ENCODE measurements at regions not wholly inside any gene's neighbourhood (a gene's known extent, or its start where the extent isn't known, plus 50 kb on each side); places are given as distances from the start of the nearest gene placed in this dataset.
A peak's percentile ranks its signal among the peaks of the same experiment; 100 is the strongest.
"Not testable (repeated sequence)": the region's sequence is repeated elsewhere in the genome, so short reads cannot be mapped to it uniquely, and the experiment has no call there.

- no peak for DNase-seq
These were observed 183.3 kb upstream of the TRIB2 start for GRCh38 chr2:12533337-12534005.

- no peak for DNase-seq
These were observed 182.0 kb upstream of the TRIB2 start for GRCh38 chr2:12534646-12535263.

DNA sequence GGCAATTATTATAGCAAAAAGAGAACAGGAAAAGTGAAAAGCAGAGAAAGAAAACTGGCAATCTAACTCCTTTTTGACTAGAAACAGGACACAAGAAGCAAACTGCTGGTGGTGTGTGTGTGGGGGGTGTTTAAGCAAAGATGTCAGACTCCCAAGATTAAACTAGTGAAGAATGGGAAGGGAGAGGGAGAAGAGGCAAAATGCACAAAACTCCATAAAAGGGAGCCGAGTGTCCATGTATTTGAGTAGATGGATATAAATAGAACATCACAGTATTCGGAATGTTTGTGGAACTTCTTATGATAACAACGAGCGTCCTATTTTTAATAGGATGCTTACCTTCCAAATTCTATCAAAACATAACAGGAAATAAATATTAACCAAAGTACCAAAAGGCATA is 179.8 kb upstream of the TRIB2 start:
- no peak for DNase-seq

GRCh38 chr2:12538138-12538694 is 178.5 kb upstream of the TRIB2 start:
- no peak for DNase-seq

DNA sequence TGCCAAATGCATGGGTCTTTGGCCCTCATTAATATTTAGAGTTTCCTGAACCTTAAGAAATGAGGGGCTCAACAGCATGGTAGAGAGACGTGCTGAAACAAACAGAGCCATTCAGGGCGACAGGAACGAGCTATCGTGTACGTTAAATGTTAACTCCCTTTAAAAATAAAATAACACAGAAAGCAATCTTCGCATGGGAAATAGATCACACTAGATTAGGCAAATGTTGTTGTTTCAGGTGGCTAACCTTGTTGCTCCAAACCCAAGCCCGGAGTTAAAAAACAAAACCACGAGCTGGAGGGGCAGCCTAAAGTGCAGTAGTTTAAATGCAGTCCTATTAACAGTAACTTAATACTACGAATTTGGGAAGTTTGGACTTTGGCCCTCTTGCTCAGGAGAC is 177.4 kb upstream of the TRIB2 start:
- no peak for DNase-seq

- no peak for DNase-seq
These were observed 176.8 kb upstream of the TRIB2 start for GRCh38 chr2:12539776-12540562.

- no peak for DNase-seq
These were observed 173.4 kb upstream of the TRIB2 start for GRCh38 chr2:12543076-12543977.

DNA sequence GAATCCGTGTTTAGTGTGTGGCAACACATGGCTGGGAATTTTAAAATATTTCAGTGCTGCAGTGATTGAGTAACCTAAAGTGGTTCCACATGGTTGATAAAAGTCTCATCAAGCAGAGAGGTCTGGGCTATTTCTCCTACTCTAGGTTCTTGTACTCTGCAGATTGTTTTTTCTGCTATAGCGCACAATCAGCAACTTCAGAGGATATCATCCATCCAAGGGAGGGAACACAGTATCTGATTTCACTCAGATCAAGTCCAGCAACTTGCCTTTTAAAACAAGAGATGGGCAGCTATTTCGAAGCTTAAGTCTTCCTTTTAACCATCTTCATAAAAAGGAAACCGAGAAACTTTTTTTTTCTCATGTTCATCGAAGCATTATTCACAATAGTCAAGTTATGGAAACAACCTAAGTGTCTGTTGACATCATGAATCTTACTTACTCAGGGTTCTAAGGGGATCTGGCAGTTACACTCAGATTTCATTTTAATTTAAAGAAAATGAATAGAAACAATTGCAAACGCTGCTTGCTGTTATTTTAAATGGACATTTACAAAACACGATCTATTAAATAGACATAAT is 172.7 kb upstream of the TRIB2 start:
- DNase-seq, result no peak

- DNase-seq, result no peak
These were observed 169.1 kb upstream of the TRIB2 start for GRCh38 chr2:12547566-12548170.

DNA sequence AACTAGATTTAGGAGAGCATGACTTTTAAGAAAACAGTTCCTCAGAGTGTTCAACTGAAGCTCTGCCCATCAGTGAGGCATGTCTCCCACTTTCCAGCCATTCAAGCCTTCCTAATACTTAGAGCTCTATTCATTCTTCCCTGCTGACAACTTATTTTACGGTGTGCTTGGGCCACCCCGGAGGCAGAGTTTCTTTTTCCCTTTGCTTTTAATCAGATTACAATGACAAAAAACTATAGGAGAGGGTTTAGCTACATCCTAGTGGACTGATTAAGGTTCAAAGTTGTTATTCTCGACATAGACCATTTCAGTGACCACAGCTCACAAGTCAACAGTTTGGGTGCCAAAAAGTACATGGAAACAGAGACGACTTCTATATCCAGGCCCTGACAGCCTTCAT is 167.8 kb upstream of the TRIB2 start:
- no peak for DNase-seq

GRCh38 chr2:12549641-12550040 is 167.1 kb upstream of the TRIB2 start:
- DNase-seq, result no peak

DNA sequence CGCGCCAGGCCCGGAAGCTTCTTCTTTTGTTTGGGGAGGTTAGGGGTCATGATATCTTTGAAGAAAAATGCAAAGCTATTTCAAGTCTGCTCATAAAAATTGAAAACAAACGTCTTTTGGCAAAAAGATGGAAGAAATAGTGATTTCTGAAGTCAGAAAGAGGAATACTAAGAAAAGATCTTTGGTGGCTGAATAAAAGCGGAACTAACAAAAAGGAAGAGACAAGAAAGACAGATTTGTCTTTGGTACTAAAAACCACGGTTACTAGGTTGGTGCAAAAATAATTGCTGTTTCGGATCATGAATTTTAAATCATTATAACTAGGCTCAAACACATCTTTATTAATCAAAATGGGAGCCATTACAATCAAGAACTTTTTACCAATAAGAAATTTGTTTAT is 164.6 kb upstream of the TRIB2 start:
- no peak for DNase-seq

DNA sequence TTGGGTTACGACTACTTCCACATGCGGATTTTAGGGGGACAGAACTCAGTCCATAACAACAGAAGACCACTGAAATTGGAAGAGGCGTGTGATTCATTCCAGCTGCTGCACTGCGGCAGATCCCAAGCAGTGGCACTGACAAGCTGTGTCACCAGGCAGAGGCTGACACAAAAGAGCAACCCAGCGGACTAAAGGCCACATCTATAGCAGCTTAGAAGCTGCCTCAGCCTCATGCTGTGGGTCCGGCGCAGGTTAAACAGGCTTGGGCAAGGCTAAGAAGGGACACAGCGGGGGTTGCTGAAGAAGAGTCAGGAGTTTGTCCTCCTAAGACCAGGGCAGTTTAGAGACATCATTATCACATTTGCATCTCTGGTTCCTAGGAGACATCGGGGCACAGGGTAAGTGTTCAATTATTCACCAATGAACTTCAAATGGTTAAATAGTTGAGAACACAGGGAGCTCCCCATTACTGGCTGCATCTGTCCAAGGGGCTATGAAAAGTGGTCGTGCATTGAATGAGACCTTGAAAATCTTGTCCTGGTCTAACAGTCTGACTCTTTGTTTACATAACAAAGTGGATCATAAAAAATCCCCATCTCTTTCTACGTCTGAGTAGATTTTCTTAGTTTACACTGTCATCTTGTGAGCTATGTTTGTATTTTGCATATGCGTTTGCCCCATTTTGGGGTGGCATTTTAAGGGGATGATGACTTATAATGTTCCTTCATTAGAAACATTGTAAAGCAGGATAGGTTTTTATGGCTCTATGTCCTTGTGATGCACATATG is 162.3 kb upstream of the TRIB2 start:
- no peak for DNase-seq

DNA sequence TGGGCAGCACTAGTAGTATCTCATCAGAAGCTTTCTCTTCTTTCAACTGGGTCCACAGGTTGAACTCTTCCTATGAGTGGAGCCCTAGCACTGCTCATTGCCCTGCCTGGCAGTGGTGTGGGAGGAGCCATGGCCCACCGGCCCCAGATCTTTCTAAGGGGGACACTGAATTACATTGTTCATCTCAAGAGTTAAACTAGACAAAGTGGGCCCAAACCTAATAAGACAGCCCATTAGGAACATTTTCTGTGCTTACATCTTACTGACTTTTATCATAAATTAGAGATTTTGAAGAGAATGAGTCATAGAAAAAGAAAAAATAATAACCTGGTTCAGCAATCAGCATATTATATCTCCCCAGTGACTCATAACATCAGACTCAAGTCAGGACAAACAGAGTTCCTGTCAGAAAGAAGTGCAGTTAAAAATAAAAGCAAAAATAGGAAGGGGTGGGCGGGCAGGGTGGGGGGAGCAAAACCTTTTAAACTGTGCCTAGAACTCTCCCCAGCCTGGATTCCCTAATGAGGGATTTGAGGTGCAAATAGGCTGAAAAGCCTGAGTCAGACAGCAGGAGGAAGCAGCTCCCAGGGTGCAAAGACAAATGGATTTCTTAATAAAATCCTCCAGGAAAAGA is 161.6 kb upstream of the TRIB2 start:
- DNase-seq, result peak; percentile 16 to 42

DNA sequence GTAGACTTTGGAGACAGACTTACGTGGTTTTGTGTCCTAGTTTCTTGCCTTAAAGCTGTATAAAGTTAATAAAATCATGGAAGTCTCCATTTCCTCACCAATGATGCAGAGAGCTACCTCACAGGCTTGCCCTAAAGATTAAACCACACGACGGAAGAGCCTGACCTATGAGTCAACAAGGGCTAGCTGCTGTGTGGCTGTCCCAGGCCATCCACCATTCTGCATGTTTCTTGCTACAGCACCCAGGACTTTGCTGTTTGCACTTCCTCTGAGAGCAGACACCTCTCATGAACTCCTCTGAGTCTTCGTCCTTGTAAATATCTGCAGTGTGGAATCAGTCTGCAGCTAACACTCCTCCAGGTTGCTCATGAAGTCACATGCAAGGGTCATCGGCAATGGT is 160.0 kb upstream of the TRIB2 start:
- DNase-seq, result peak; percentile 24 to 30

DNA sequence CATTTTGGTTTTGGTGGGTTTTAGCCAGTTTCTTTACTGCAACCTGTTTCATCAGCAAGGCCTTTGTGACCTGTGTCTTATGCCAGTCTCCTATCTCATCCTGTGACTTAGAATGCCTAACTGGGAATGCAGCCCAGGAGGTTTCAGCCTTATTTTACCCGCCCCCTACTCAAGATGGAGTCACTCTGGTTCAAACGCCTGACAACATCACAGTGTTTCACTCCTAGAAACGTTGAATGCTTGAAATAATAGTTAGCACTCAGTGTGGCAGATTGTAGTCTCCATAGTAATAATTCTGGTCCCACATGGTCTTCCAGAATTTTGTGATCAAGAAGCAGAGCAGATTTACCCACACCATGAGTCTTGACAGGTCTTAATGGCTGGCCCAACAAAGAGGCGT is 159.0 kb upstream of the TRIB2 start:
- no peak for DNase-seq

- DNase-seq, result no peak
These were observed 158.2 kb upstream of the TRIB2 start for GRCh38 chr2:12558519-12558918.

DNA sequence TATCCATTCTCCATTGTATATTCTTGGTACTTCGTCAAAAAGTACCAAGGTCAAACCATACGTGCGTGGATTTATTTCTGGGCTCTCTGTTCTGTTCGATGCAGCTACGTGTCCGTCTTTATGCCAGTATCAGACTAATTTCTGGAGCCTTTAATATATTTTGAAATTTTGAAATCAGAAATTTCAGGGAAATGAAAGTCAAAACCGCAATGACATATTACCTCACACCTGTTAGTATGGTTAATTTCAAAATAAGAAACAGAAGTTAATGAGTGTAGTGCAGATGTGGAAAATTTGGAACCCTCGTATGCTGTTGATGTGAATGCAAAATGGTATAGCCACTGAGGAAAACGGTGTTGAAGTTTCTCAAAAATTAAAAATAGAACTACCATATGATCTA is 156.1 kb upstream of the TRIB2 start:
- no peak for DNase-seq

- DNase-seq, result no peak
These were observed 149.3 kb upstream of the TRIB2 start for GRCh38 chr2:12567411-12567810.

GRCh38 chr2:12569510-12569909 is 147.2 kb upstream of the TRIB2 start:
- not testable (repeated sequence) for DNase-seq

DNA sequence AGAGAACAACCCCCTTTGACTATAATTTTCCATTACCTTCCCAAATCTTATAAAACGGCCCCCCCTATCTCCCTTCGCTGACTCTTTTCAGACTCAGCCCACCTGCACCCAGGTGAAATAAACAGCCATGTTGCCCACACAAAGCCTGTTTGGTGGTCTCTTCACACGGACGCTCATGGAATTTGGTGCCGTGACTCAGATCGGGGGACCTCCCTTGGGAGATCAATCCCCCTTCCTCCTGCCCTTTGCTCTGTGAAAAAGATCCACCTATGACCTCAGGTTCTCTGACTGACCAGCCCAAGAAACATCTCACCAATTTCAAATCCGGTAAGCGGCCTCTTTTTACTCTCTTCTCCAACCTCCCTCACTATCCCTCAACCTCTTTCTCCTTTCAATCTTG is 146.8 kb upstream of the TRIB2 start:
- not testable (repeated sequence) for DNase-seq
